Neuron (in vitro differentiated cells): ENCODE measurements at regions not wholly inside any gene's neighbourhood (a gene's known extent, or its start where the extent isn't known, plus 50 kb on each side); places are given as distances from the start of the nearest gene placed in this dataset.
A peak's percentile ranks its signal among the peaks of the same experiment; 100 is the strongest.

ENCODE experiments used
- H2AFZ ChIP-seq: one replicate; pipeline ENCODE4 v1.6.1; 2013; ENCODE audit warnings: low read depth, mild to moderate bottlenecking, inconsistent platforms, low read length, moderate library complexity
- H3K27me3 ChIP-seq: one replicate; pipeline ENCODE4 v1.6.1; 2013; ENCODE audit warnings: low read length; ENCODE audit not compliant: insufficient read depth
- H3K36me3 ChIP-seq: one replicate; pipeline ENCODE4 v1.6.1; 2013; ENCODE audit warnings: low read length; ENCODE audit not compliant: insufficient read depth
- H3K4me1 ChIP-seq: one replicate; pipeline ENCODE4 v1.6.1; 2013; ENCODE audit warnings: low read length; ENCODE audit not compliant: insufficient read depth
- H3K4me3 ChIP-seq: 2 replicates; pipeline ENCODE4 v1.5.1; 2013; ENCODE audit warnings: mild to moderate bottlenecking, low read length, moderate library complexity
- H3K9me3 ChIP-seq: one replicate; pipeline ENCODE4 v1.6.1; 2013; ENCODE audit warnings: low read length

DNA sequence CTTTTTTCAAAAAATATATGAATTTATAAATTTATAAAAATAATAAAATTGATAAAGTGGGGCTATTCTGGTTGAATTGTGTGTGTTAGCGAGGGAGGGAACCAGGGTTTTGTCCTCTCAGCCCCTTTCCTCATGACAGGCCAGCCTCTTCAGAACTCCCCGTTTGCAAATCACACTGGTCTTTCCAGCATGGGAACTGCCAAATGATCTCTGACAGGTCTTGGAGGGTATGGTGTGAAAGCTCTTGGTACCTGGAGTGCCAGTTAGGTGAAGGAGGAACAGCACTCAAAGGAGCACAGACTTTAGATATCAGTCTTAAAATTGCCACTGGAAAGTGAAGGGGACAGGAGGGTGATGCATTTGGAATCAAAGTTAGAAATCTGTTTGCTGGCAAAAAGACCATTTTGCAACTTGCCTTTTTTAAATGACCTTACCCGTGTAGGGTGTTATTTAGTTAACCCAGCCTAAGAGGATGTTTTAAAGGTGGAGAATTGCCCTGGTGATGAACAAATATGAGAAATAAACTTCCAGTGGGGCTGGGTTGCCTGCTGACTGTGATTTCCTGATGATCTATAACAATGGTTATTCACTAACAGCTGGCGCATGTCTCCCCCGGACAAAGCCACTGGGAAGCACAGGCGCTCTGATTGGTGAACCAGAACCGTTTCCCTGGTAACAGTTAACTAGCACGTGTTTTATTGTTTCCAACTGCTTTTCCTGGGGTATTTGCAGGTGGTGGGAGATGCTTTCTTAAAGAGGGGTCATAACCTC lies 85.3 kb upstream of the EFEMP1 start:
- Histone ChIP-seq H2AFZ (no peak overlapping the region), H3K4me3 (no peak overlapping the region), H3K9me3 (no peaks in the 10 kb centered on the region), H3K27me3 (peaks cover 12% of the 10 kb centered on the region), H3K4me1 (peaks cover 24% of the 10 kb centered on the region), H3K36me3 (no peaks in the 10 kb centered on the region)

DNA sequence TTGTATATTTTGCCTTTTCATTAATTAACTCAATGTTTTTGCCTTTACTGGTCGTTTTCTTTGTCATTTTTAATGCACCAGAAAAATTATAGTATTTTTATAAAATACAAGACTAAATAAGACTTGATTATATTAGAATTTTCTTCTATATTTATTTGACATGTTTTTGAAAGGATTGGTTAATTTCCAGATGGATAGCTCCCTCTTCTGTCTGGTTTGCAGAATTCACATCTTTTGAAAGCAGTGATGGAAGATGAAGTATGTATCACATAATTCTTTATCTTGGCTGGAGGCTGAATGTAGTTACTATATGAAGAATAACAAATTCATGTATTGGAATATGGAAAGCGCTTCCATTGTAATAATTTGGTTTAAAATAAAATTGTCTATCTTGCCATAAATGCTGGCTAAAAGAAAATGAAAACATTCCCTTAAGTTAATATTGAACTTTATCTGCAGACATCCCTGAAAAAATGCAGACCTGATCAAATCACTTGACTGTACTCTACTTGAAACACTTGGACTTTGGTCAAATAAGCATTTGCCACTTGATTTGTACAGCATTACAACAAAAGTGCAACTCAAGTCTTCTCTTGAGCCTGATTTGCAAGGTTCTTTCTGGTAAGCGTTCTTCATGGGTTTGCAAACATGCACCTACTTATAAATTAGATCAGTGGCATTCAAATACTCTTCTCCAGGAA lies 86.3 kb upstream of the EFEMP1 start:
- Histone ChIP-seq H3K4me1 (peaks cover 32% of the 10 kb centered on the region), H2AFZ (no peak overlapping the region), H3K27me3 (peaks cover 15% of the 10 kb centered on the region), H3K36me3 (no peaks in the 10 kb centered on the region), H3K4me3 (no peak overlapping the region), H3K9me3 (no peaks in the 10 kb centered on the region)

DNA sequence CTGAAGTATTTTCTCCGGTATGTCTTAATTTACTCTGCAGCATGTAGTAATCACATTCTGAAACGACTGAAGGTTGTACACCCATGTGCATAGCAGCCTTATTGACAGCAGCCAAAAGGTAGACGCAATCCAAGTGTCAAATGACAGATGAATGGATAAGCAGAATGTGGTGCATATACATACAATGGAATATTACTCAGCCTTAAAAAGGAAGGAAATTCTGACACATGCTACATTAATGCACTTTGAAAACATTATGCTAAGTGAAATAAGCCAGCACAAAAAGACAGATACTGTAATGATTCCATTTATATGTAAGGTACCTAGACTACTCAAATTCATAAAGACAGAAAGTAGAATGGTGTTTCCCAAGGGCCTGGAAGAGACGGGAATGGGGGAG lies 88.0 kb upstream of the EFEMP1 start:
- Histone ChIP-seq H3K27me3 (peaks cover 15% of the 10 kb centered on the region), H2AFZ (no peak overlapping the region), H3K4me1 (peaks cover 40% of the 10 kb centered on the region), H3K36me3 (no peaks in the 10 kb centered on the region), H3K4me3 (no peak overlapping the region), H3K9me3 (no peaks in the 10 kb centered on the region)

DNA sequence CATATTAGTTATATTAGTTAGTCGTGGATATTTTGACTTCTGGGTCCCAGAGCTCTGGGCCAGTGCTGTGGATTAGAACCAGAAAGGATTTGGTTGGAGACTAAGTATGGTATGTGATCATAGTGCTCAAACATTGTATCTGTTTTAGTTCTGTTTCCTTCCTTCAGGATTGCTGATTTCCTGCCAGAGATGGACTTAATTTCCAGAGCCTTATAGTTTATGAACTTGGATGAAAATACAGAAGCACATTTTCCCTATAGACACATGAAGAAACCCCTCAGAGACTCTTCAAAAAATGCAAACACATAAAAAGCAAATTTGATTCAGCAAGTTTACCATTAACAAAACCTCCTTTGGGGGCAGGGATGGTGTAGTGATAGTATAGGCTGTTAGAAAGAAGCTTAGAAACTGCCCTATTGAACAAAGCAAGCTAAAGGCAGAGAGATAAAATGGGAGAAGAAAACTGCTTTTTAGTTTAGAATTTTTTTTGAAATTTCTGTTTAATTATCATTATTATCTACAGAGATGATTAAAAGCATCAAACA lies 88.7 kb upstream of the EFEMP1 start:
- peaks cover 15% of the 10 kb centered on the region for H3K27me3 ChIP-seq
- no peaks in the 10 kb centered on the region for H3K9me3 ChIP-seq
- no peaks in the 10 kb centered on the region for H3K36me3 ChIP-seq
- no peak overlapping the region for H3K4me3 ChIP-seq
- no peak overlapping the region for H2AFZ ChIP-seq
- peaks cover 40% of the 10 kb centered on the region for H3K4me1 ChIP-seq

DNA sequence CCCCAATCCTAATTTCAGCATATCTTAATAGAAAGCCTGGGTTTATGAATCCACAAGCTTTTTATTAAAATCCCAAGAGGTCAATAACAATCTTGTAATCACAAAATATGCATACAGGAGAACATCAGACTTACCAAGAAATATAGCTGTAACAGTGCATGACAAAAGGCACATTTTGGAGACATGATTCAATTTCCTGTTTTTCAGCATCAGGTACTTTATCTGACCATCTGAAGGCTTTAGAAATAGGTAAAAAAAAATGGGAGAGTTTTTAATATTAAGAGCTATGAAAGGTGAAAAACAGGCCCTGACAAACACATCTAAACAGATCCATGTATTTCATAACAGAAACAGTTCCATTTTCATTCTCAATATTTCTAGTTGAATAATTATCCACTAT lies 89.9 kb upstream of the EFEMP1 start:
- H3K9me3 ChIP-seq, result no peaks in the 10 kb centered on the region
- H3K4me3 ChIP-seq, result peak overlapping the region; percentile 13
- peaks cover 11% of the 10 kb centered on the region for H3K27me3 ChIP-seq
- no peak overlapping the region for H2AFZ ChIP-seq
- H3K4me1 ChIP-seq, result peaks cover 34% of the 10 kb centered on the region
- H3K36me3 ChIP-seq, result no peaks in the 10 kb centered on the region

DNA sequence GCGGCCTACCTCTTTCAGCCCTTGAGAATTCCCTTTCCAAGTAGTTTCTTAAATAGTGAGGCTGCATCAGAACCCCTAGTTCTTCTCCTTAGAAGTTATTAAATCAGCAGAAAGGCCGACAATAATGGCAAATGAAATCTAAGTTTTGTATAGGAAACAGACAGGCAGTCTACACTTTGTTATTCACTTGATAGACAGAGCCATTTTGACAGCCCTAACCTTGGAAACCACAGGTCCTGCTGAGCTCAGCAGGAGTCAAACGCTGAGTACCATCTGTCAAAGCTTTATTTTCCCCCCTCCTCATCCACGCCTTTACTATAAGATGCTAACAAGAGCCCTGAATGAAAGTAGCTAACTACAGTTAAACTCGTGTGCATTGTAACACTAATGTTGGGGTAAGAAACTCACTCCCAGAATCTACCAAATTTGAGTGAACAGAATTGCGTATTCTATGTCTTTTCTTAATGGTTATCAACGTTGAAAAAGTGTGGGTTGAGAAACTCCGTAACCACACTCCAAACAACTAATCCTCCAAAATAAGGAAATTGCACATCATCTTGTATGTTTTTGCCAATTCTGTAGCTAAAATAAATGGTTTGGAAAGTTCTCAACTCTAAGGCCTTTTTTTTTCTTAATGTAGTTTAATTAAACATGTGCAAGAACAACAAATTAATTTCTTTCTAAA lies 90.6 kb upstream of the EFEMP1 start:
- peaks cover 11% of the 10 kb centered on the region for H3K27me3 ChIP-seq
- peak overlapping the region; percentile 13 for H3K4me3 ChIP-seq
- H3K36me3 ChIP-seq, result no peaks in the 10 kb centered on the region
- H2AFZ ChIP-seq, result no peak overlapping the region
- peaks cover 27% of the 10 kb centered on the region for H3K4me1 ChIP-seq
- no peaks in the 10 kb centered on the region for H3K9me3 ChIP-seq

DNA sequence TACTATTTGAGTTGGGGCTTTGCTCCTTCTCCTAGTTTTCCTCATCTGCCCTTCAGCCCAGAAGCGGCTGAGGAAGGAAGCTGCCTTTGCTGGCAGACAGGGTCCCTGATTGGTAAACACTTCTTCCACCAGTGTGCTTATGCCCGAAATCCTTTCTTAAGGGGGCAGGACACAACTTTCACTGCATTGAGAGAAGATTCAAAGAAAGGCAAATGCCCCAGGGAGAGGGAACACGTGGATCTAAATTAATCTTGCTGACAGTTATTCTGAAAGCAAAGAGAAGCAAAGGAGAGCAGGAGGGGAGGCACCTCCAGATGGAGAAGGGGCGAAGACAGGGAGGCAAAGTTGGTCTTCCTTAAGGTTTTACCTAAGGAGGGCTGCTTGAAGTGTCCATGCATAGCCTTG lies 92.1 kb upstream of the EFEMP1 start:
- no peaks in the 10 kb centered on the region for H3K9me3 ChIP-seq
- peaks cover 11% of the 10 kb centered on the region for H3K27me3 ChIP-seq
- H3K4me3 ChIP-seq, result no peak overlapping the region
- peaks cover 21% of the 10 kb centered on the region for H3K4me1 ChIP-seq
- H3K36me3 ChIP-seq, result no peaks in the 10 kb centered on the region
- no peak overlapping the region for H2AFZ ChIP-seq

DNA sequence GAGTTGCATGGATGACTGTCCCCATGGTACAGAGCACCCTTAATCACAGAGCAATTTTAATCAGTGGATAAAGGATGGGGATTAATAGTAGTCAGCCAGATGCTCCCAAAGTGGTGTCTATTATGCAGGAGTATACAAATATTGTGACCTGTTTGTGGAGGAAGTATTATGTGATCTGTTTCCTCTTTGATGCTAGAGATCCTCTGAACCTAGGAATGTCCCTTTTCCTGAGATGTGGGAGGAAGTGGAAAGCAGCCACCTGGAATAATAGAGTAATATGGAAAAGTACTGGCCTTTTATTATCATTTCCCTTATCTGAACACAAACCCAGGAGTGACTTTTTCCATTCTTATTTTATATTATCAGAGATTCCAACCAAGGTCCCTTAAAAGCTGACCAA lies 94.2 kb upstream of the EFEMP1 start:
- no peaks in the 10 kb centered on the region for H3K9me3 ChIP-seq
- H2AFZ ChIP-seq, result no peak overlapping the region
- H3K27me3 ChIP-seq, result peaks cover 3% of the 10 kb centered on the region
- H3K36me3 ChIP-seq, result no peaks in the 10 kb centered on the region
- peaks cover 21% of the 10 kb centered on the region for H3K4me1 ChIP-seq
- no peak overlapping the region for H3K4me3 ChIP-seq

DNA sequence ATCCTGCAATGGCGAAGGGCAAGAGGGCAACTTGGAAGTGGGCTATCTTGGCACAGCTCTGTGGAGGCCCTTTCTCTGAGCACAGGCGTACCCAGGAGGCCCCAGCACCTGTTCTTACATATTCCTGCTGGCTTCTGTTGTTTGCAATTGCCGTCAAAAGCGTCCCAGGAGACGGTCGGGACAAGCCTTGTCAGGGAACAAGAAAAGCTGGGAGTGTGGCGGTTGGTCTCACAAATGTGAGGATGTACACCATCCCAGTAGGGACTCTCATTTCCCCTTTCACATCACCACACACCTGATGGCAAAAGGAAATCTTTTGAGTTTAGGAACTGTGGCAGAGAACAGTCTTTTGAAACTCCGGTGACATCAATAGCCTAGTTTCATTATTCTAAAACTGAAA lies 94.7 kb upstream of the EFEMP1 start:
- H3K4me3 ChIP-seq, result no peak overlapping the region
- no peaks in the 10 kb centered on the region for H3K36me3 ChIP-seq
- no peaks in the 10 kb centered on the region for H3K9me3 ChIP-seq
- peaks cover 21% of the 10 kb centered on the region for H3K4me1 ChIP-seq
- peaks cover 3% of the 10 kb centered on the region for H3K27me3 ChIP-seq
- H2AFZ ChIP-seq, result no peak overlapping the region

DNA sequence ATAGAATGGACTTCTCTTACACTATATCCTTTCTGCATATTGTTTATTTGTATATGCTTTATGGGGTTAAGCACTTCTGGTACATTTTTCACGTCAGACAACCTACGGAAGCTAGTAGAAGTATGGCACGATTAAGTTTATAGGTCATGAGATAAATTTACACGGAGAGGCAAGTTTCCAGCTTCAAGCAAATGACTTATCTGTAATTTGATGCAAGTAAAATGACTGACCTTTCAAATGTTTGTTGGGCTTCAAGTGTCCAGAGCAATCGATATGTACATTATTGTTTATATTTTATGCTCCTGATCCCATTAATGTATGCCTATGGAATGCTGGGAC lies 97.5 kb upstream of the EFEMP1 start:
- Histone ChIP-seq H3K36me3 (no peaks in the 10 kb centered on the region), H3K27me3 (no peaks in the 10 kb centered on the region), H3K9me3 (no peaks in the 10 kb centered on the region), H2AFZ (no peak overlapping the region), H3K4me3 (no peak overlapping the region), H3K4me1 (no peaks in the 10 kb centered on the region)

DNA sequence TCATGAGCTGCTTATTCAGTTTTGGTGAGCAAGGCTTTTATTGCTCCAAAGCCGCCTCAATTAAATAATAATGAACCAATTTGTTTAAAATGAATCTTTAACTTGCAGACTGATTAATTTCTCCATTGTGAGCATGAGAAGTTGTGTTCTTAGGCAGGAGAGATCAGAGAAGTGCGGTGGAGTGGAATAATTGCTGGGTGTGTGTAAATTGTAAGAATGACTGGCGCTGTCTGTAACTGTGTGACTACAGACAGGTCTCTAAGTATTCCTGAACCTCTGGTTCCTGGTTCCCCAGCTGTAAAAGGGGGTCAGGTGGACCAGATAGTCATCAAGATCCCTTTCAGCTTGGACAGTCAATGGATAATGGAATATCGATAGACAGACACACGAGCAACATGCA lies 98.0 kb upstream of the EFEMP1 start:
- Histone ChIP-seq H2AFZ (no peak overlapping the region), H3K27me3 (no peaks in the 10 kb centered on the region), H3K4me3 (no peak overlapping the region), H3K36me3 (no peaks in the 10 kb centered on the region), H3K9me3 (no peaks in the 10 kb centered on the region), H3K4me1 (no peaks in the 10 kb centered on the region)

DNA sequence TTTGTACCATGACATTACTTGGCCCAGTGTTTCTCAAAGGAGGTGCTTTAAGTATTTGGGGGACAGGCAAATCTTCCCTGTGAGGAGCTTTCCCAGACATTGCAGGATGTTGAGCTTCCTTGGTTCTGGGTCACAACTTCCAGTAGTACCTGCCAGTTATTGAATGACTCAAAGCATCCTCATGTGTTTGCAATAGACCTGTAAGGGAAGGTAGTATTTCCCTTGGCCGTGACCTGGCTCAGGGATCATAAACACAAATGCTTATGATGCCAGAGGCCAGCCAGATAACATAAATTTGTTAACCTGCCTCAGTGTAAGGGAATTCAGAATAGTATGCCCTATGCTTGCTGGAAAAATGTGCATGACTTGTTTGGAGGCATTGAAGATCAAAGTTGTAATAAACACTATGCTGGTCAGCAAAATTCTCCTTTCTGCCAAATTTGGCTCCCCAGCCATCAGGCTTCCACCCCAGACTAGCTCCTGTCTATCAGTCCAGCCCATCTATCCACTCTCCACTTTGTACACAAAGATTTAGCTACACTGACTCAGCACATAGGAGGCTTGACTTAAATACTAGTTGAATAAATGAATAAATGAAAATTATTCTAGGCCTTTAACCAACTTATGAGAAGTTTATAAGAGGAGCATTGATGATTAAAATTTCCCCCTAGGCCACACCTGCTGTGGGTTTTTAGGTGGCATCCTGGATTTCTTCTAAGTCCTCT lies 102.0 kb upstream of the EFEMP1 start:
- Histone ChIP-seq H3K27me3 (no peaks in the 10 kb centered on the region), H3K4me1 (no peaks in the 10 kb centered on the region), H3K4me3 (no peak overlapping the region), H3K9me3 (no peaks in the 10 kb centered on the region), H3K36me3 (no peaks in the 10 kb centered on the region), H2AFZ (no peak overlapping the region)

DNA sequence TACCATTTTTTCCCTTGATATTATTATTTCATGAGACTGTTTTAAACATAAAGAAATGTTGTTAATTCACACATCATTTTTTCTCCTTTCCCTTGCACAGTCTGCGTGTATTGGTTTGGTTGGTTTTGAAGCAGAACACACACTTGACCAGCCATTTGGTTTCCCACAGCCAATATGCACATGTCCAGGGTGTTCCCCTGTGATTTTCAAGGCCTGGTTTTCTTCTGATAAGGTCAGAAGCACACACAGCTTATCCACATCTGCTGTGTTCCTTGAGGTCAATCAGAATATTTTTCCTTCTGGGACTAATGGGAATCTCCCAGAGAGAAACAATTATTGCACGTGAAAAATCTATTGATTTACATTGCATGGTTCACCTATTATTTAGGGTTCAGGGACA lies 103.2 kb upstream of the EFEMP1 start:
- Histone ChIP-seq H3K27me3 (no peaks in the 10 kb centered on the region), H3K36me3 (no peaks in the 10 kb centered on the region), H3K9me3 (no peaks in the 10 kb centered on the region), H3K4me1 (no peaks in the 10 kb centered on the region), H3K4me3 (no peak overlapping the region), H2AFZ (no peak overlapping the region)
